Neuronal stem cell (in vitro differentiated cells): ENCODE measurements at regions not wholly inside any gene's neighbourhood (a gene's known extent, or its start where the extent isn't known, plus 50 kb on each side); places are given as distances from the start of the nearest gene placed in this dataset.

Experiments
- DNase-seq: peaks from one replicate; pipeline ENCODE4 v3.0.0-alpha.2; 2013; ENCODE audit warnings: low spot score
- H2AFZ ChIP-seq: one replicate; pipeline ENCODE4 v1.6.1; 2013; ENCODE audit warnings: mild to moderate bottlenecking, low read length, inconsistent platforms
- H2AK5ac ChIP-seq: 2 replicates; pipeline ENCODE4 v1.6.1; 2013; ENCODE audit warnings: low read depth, mild to moderate bottlenecking, inconsistent platforms, low read length, moderate library complexity, mixed read lengths
- H2BK120ac ChIP-seq: 2 replicates; pipeline ENCODE4 v1.6.1; 2013; ENCODE audit warnings: low read depth, mild to moderate bottlenecking, inconsistent platforms, low read length, moderate library complexity, mixed read lengths
- H2BK12ac ChIP-seq: one replicate; pipeline ENCODE4 v1.6.1; 2013; ENCODE audit warnings: low read length, inconsistent platforms
- H2BK15ac ChIP-seq: 2 replicates; pipeline ENCODE4 v1.6.1; 2013; ENCODE audit warnings: mild to moderate bottlenecking, low read length, inconsistent platforms, mixed read lengths
- H2BK5ac ChIP-seq: one replicate; pipeline ENCODE4 v1.6.1; 2013; ENCODE audit warnings: inconsistent platforms, mild to moderate bottlenecking, low read length, moderate library complexity
- H3K14ac ChIP-seq: one replicate; pipeline ENCODE4 v1.6.1; 2013; ENCODE audit warnings: low read length, inconsistent platforms
- H3K18ac ChIP-seq: 2 replicates; pipeline ENCODE4 v1.6.1; 2013; ENCODE audit warnings: low read length, inconsistent platforms
- H3K23ac ChIP-seq: 2 replicates; pipeline ENCODE4 v1.6.1; 2013; ENCODE audit warnings: low read depth, mild to moderate bottlenecking, mixed read lengths, low read length, inconsistent platforms; ENCODE audit not compliant: poor library complexity
- H3K27ac ChIP-seq: replicated peaks from 3 replicates; pipeline ENCODE4 v1.5.1; 2013; ENCODE audit warnings: low read length, inconsistent platforms
- H3K27me3 ChIP-seq, 3 experiments: 2 replicates each; pipeline ENCODE4 v1.6.1; 2013; ENCODE audit warnings: low read length in 3 of 3, mild to moderate bottlenecking in 2 of 3, inconsistent platforms in 1 of 3, low read depth in 1 of 3, mixed read lengths in 1 of 3, moderate library complexity in 1 of 3; ENCODE audit not compliant: control insufficient read depth in 3 of 3, insufficient read depth in 3 of 3
- H3K36me3 ChIP-seq, 2 donors: replicated peaks in 1 of 2; 2 replicates each; pipeline ENCODE4 v1.6.1; 2013; ENCODE audit warnings: low read length in 2 of 2; ENCODE audit not compliant: control insufficient read depth in 2 of 2, insufficient read depth in 2 of 2
- H3K4ac ChIP-seq: 2 replicates; pipeline ENCODE4 v1.6.1; 2013; ENCODE audit warnings: inconsistent platforms, mild to moderate bottlenecking, low read length, moderate library complexity
- H3K4me1 ChIP-seq, 2 donors: 1 replicate in 1 of 2; 2 replicates in 1 of 2; pipeline ENCODE4 v1.6.1; 2013; ENCODE audit warnings: low read length in 2 of 2, low read depth in 1 of 2; ENCODE audit not compliant: control insufficient read depth in 2 of 2, insufficient read depth in 1 of 2
- H3K4me2 ChIP-seq: one replicate; pipeline ENCODE4 v1.6.1; 2013; ENCODE audit warnings: mild to moderate bottlenecking, low read length, inconsistent platforms; ENCODE audit not compliant: insufficient read depth, poor library complexity, severe bottlenecking
- H3K4me3 ChIP-seq, 2 donors: 2 replicates each; pipeline ENCODE4 v1.5.1; 2013; ENCODE audit warnings: low read length in 2 of 2, mild to moderate bottlenecking in 2 of 2, inconsistent platforms in 1 of 2, moderate library complexity in 1 of 2
- H3K79me1 ChIP-seq: one replicate; pipeline ENCODE4 v1.6.1; 2013; ENCODE audit warnings: low read depth, mild to moderate bottlenecking, inconsistent platforms, low read length, moderate library complexity
- H3K9ac ChIP-seq: one replicate; pipeline ENCODE4 v1.6.1; 2013; ENCODE audit warnings: mild to moderate bottlenecking, low read depth, low read length, inconsistent platforms; ENCODE audit not compliant: poor library complexity
- H3K9me3 ChIP-seq, 2 donors: replicated peaks in 1 of 2; 2 replicates each; pipeline versions ENCODE3 to v1.6.1; 2013; ENCODE audit warnings: low read length in 2 of 2, mild to moderate bottlenecking in 2 of 2, inconsistent platforms in 1 of 2, low read depth in 1 of 2, mixed read lengths in 1 of 2, moderate library complexity in 1 of 2; ENCODE audit not compliant: control insufficient read depth in 2 of 2, insufficient read depth in 1 of 2
- H4K8ac ChIP-seq: one replicate; pipeline ENCODE4 v1.6.1; 2013; ENCODE audit warnings: low read depth, mild to moderate bottlenecking, inconsistent platforms, low read length, moderate library complexity
- H4K91ac ChIP-seq: one replicate; pipeline ENCODE4 v1.6.1; 2013; ENCODE audit warnings: low read length, low read depth, mild to moderate bottlenecking, inconsistent platforms; ENCODE audit not compliant: poor library complexity
- WGBS, 2 donors: extraction: QIAGEN DNeasy Blood & Tissue Kit; methylation state at CpG; one replicate each; pipeline ENCODE4 v1.1.7; 2013; ENCODE audit warnings: missing lambda C conversion rate in 2 of 2, mixed read lengths in 1 of 2; ENCODE audit not compliant: insufficient read length in 2 of 2, insufficient replicate concordance in 1 of 2; ENCODE audit errors: extremely low coverage in 2 of 2; 5-methylcytosine and 5-hydroxymethylcytosine counted together

DNA sequence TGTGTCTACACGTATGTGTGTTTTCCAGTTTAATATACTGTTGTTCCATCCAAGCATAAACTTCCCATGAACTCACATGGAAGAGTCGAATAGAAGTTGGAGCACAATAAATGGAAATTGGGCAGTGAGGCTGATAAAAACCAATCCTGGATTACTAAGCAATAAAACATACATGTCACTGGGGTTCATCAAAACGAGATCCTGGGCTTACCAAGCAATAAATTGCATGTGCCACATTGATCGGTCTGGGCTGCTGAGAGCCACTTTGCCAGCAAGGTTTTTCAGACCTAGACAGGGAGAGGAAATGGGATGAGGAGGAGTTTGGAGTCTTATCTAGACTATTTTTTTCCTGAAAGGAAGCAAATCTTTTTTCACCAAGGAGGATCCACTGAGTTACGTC, 322.3 kb upstream of the C16orf82 start:
- Histone ChIP-seq H2BK5ac (no peak overlapping the region), H3K4me3 (no peak overlapping the region), H3K36me3 (no peaks in the 10 kb centered on the region), H2AFZ (no peak overlapping the region), H3K27me3 (no peaks in the 10 kb centered on the region), H3K9me3 (no peaks in the 10 kb centered on the region), H3K79me1 (no peaks in the 10 kb centered on the region), H3K4ac (no peak overlapping the region), H3K18ac (no peak overlapping the region), H3K4me1 (peaks cover 0 to 3% of the 10 kb centered on the region in 2 donors), H4K91ac (no peak overlapping the region), H2AK5ac (no peak overlapping the region), H3K4me2 (no peak overlapping the region), H2BK120ac (no peak overlapping the region), H3K23ac (no peak overlapping the region), H3K27ac (no peak overlapping the region), H4K8ac (no peak overlapping the region), H2BK15ac (no peak overlapping the region), H3K9ac (no peak overlapping the region), H3K14ac (no peak overlapping the region), H2BK12ac (no peak overlapping the region)
- no CpG with 5 or more reads among the region's 5 CpGs for WGBS, 2 donors
- DNase-seq = no peak

DNA sequence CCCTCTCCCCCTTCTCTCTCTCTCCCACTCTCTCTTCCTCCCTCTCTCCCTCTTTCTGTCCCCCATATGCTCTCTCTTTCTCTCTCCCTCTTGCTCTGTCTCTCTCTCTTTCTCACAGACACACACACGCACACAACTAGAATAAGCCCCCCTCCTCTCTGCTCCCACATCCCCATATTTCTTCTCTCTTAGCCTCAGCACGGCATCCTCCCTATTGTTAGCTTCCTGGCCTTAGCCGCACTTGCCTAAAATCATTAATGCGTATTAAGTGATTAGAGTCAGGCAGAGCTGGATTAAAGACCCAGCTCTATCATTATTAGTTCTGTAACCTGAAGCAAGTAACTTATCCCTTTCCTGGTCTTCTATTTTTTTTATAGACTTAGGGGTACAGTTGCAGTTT, 319.0 kb upstream of the C16orf82 start:
- Histone ChIP-seq H3K4me2 (no peak overlapping the region), H2BK5ac (no peak overlapping the region), H3K23ac (no peak overlapping the region)

GRCh38 chr16:26749072-26749471, 317.7 kb upstream of the C16orf82 start:
- no CpG with 5 or more reads among the region's 2 CpGs for WGBS, 2 donors
- H4K8ac ChIP-seq = no peak overlapping the region
- H3K27me3 ChIP-seq = no peaks in the 10 kb centered on the region

More for the DNA sequence above, 319.0 kb upstream of the C16orf82 start:
- Histone ChIP-seq H3K36me3 (no peaks in the 10 kb centered on the region), H2BK120ac (no peak overlapping the region), H3K4ac (no peak overlapping the region), H3K14ac (no peak overlapping the region), H2AFZ (no peak overlapping the region), H3K79me1 (no peaks in the 10 kb centered on the region), H4K91ac (no peak overlapping the region), H3K9ac (no peak overlapping the region), H2BK15ac (no peak overlapping the region), H4K8ac (no peak overlapping the region), H2AK5ac (no peak overlapping the region), H3K27me3 (no peaks in the 10 kb centered on the region), H2BK12ac (no peak overlapping the region), H3K9me3 (no peaks in the 10 kb centered on the region), H3K18ac (no peak overlapping the region), H3K27ac (no peak overlapping the region), H3K4me3 (no peak overlapping the region), H3K4me1 (peaks cover 0 to 1% of the 10 kb centered on the region in 2 donors)
- no CpG with 5 or more reads among the region's 4 CpGs for WGBS, 2 donors
- no peak for DNase-seq

DNA sequence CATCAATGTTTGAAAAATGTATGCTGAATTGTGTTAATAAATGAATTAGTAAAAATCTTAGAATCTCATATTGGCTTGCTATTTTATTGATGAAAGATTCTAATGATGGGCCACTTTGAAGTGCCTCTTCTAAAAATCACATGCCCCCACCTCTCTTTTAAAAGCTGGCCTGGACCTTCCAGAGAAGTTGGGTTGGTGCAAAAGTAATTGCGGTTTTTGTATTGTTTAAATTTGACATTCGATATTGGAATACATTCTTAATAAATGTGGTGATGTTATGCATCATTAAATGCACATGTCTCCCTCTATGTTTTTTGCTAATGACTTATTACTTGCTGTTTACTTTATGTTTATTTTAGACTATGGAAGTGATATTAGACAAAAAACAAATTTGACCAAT, 314.6 kb upstream of the C16orf82 start:
- peaks cover 0 to 1% of the 10 kb centered on the region in 2 donors for H3K4me1 ChIP-seq
- H2AK5ac ChIP-seq = no peak overlapping the region
- no peak for DNase-seq
- H3K18ac ChIP-seq = no peak overlapping the region
- H3K4me2 ChIP-seq = no peak overlapping the region
- no peak overlapping the region for H2BK12ac ChIP-seq
- H3K36me3 ChIP-seq = no peaks in the 10 kb centered on the region
- no peak overlapping the region for H2BK5ac ChIP-seq
- no peaks in the 10 kb centered on the region for H3K9me3 ChIP-seq
- H3K23ac ChIP-seq = no peak overlapping the region
- no peak overlapping the region for H3K14ac ChIP-seq
- H2BK120ac ChIP-seq = no peak overlapping the region
- H3K4me3 ChIP-seq = no peak overlapping the region
- no peak overlapping the region for H2BK15ac ChIP-seq
- H3K9ac ChIP-seq = no peak overlapping the region
- 100% methylated on average over 2 of the region's 2 CpGs; no CpG with 5 or more reads in 1 of the 2 donors for WGBS, 2 donors
- no peak overlapping the region for H4K91ac ChIP-seq
- no peak overlapping the region for H2AFZ ChIP-seq
- no peak overlapping the region for H3K27ac ChIP-seq
- no peaks in the 10 kb centered on the region for H3K79me1 ChIP-seq
- H3K27me3 ChIP-seq = no peaks in the 10 kb centered on the region
- H4K8ac ChIP-seq = no peak overlapping the region
- H3K4ac ChIP-seq = no peak overlapping the region

More at GRCh38 chr16:26749072-26749471, 317.7 kb upstream of the C16orf82 start:
- Histone ChIP-seq H2AK5ac (no peak overlapping the region), H3K4ac (no peak overlapping the region), H3K9ac (no peak overlapping the region), H3K4me3 (no peak overlapping the region), H3K18ac (no peak overlapping the region), H3K36me3 (no peaks in the 10 kb centered on the region), H3K27ac (no peak overlapping the region), H3K4me1 (peaks cover 0 to 1% of the 10 kb centered on the region in 2 donors), H3K79me1 (no peaks in the 10 kb centered on the region), H2BK15ac (no peak overlapping the region), H3K9me3 (no peaks in the 10 kb centered on the region), H3K4me2 (no peak overlapping the region), H4K91ac (no peak overlapping the region), H3K14ac (no peak overlapping the region), H3K23ac (no peak overlapping the region), H2BK5ac (no peak overlapping the region), H2BK12ac (no peak overlapping the region), H2AFZ (no peak overlapping the region), H2BK120ac (no peak overlapping the region)
- no peak for DNase-seq
